ENCODE measurements at regions not wholly inside any gene's neighbourhood (a gene's known extent, or its start where the extent isn't known, plus 50 kb on each side); places are given as distances from the start of the nearest gene placed in this dataset.

- no peak for DNase-seq (ENCODE audit: extremely low spot score)
- ChIA-PET CTCF (no interaction called here), POLR2A (no interaction called here)
- TF ChIP-seq, protein P1, sequence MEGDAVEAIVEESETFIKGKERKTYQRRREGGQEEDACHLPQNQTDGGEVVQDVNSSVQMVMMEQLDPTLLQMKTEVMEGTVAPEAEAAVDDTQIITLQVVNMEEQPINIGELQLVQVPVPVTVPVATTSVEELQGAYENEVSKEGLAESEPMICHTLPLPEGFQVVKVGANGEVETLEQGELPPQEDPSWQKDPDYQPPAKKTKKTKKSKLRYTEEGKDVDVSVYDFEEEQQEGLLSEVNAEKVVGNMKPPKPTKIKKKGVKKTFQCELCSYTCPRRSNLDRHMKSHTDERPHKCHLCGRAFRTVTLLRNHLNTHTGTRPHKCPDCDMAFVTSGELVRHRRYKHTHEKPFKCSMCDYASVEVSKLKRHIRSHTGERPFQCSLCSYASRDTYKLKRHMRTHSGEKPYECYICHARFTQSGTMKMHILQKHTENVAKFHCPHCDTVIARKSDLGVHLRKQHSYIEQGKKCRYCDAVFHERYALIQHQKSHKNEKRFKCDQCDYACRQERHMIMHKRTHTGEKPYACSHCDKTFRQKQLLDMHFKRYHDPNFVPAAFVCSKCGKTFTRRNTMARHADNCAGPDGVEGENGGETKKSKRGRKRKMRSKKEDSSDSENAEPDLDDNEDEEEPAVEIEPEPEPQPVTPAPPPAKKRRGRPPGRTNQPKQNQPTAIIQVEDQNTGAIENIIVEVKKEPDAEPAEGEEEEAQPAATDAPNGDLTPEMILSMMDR (IDR thresholded peaks at IDR 0.05; ENCODE audit: control extremely low read depth, extremely low read depth, low read depth, missing control alignments): no peak
Measured at GRCh38 chr11:115739146-115739545, 234.9 kb upstream of the CADM1 start.

DNA sequence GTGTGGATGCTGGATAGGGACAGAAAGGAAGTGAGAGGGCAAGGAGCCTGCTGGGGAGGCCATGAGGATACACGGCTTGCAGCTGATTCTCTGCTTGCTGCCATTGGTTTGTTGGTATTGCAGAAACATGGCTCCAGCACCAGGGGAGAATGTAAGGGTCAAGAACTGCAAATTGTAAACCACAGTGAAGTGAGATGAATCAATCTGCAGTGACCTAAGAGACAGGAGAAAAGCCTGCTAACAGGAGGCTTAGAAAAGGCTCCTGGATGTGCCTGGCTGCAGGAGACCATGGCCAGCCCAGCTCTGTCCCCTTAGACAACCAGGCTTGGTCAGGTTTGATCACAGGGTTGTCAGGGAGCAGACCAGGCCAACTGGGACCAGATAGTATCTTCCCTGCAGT lies 233.7 kb upstream of the CADM1 start:
- no peak for DNase-seq (ENCODE audit: extremely low spot score)
- ChIA-PET CTCF (no interaction called here), POLR2A (no interaction called here)
- TF ChIP-seq, protein P1 (IDR thresholded peaks at IDR 0.05; ENCODE audit: control extremely low read depth, extremely low read depth, low read depth, missing control alignments): no peak

- ChIA-PET CTCF (no interaction called here), POLR2A (no interaction called here)
- no peak for DNase-seq (ENCODE audit: extremely low spot score)
- TF ChIP-seq, protein P1 (IDR thresholded peaks at IDR 0.05; ENCODE audit: control extremely low read depth, extremely low read depth, low read depth, missing control alignments): no peak
Measured at GRCh38 chr11:115736146-115736545, 231.9 kb upstream of the CADM1 start.

DNA sequence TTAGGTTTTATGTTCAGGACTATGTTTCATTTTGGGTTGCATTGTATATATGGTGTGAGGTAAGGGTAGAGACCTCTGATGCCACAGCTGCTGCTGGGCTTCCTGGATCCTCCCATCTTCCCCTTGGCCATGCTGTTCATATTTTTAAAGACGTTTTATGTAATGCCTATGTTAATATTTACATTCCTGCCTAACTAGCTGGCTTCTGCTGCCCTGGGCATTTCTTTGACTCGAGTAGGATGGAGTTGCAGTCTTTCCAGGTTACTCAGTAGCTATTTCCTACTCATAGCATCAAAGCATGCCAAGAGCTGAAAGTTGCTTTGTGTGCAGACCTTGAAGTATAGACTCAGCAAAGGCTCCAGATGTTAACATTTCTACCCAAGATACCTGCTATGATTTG lies 220.5 kb upstream of the CADM1 start:
- no peak for DNase-seq (ENCODE audit: extremely low spot score)
- TF ChIP-seq, protein P1 (IDR thresholded peaks at IDR 0.05; ENCODE audit: control extremely low read depth, extremely low read depth, low read depth, missing control alignments): no peak
- ChIA-PET CTCF (no interaction called here), POLR2A (no interaction called here)

DNA sequence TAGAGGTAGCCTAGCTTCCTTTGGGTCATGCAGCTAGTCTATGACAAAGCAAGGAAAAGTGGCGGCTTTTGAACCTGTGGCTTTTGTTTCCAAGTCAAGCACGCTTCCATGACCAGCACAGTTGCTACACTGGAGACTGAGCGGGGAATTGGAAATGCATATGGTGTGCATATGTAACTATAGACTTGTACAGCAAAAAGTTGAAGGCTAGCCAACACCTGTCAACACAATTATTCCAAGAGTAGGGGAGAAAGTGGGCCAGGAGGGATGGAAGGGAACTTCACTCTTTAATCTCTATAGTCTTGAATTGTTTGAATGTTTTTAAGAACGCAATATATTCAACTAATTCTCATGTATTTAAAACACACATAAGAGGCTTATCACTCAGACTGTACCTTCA lies 218.5 kb upstream of the CADM1 start:
- TF ChIP-seq, protein P1 (IDR thresholded peaks at IDR 0.05; ENCODE audit: control extremely low read depth, extremely low read depth, low read depth, missing control alignments): no peak
- CTCF ChIA-PET: interaction anchor here (1.3 kb wide), 1 partner anchor 8 kb away, joined by 3 read pairs; no protein-coding TSS in a partner anchor
- DNase-seq (ENCODE audit: extremely low spot score): no peak
- POLR2A ChIA-PET: no interaction called here

- POLR2A ChIA-PET: no interaction called here
- CTCF ChIA-PET: interaction anchor here (1.2 kb wide), 1 partner anchor 31 kb away, joined by 3 read pairs; no protein-coding TSS in a partner anchor
- no peak for DNase-seq (ENCODE audit: extremely low spot score)
- TF ChIP-seq, protein P1 (IDR thresholded peaks at IDR 0.05; ENCODE audit: control extremely low read depth, extremely low read depth, low read depth, missing control alignments): no peak
Measured at GRCh38 chr11:115721296-115721995, 217.2 kb upstream of the CADM1 start.

Measured in GM10248 (cell line).